ENCODE measurements at regions not wholly inside any gene's neighbourhood (a gene's known extent, or its start where the extent isn't known, plus 50 kb on each side); places are given as distances from the start of the nearest gene placed in this dataset.

DNA sequence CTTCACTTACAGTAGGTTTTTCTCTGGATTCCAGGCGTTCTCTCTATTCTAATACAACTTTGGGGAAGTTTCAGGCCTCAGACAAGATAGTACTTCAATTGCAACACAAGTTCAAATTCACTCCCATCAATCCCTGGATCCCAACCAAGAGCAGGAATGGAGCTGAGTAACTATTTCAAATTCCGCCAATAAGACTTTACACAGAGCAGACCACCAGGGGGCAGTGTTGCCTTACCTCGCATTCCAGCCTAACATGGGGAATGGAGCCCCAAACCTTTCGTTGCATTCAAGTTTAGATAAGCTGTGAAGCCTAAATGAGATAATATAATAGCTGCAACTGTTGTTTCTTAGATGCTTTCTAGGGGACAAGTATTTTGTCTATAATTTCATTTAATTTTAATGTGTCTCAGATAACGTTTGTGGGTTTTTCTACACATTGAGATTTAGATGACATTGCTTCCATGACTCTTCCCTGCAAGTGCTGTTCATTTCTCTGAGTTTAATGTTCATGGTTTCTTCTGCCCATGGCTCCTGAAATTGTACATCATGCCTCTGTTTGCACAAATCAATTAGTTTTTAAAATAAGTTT is 186.7 kb downstream of the NSUN3 start:
- TF ChIP-seq POLR2AphosphoS5 (IDR thresholded peaks at IDR 0.05): no peak
- no peak for TF ChIP-seq POLR2A (IDR thresholded peaks at IDR 0.05)
- TF ChIP-seq, protein P1, sequence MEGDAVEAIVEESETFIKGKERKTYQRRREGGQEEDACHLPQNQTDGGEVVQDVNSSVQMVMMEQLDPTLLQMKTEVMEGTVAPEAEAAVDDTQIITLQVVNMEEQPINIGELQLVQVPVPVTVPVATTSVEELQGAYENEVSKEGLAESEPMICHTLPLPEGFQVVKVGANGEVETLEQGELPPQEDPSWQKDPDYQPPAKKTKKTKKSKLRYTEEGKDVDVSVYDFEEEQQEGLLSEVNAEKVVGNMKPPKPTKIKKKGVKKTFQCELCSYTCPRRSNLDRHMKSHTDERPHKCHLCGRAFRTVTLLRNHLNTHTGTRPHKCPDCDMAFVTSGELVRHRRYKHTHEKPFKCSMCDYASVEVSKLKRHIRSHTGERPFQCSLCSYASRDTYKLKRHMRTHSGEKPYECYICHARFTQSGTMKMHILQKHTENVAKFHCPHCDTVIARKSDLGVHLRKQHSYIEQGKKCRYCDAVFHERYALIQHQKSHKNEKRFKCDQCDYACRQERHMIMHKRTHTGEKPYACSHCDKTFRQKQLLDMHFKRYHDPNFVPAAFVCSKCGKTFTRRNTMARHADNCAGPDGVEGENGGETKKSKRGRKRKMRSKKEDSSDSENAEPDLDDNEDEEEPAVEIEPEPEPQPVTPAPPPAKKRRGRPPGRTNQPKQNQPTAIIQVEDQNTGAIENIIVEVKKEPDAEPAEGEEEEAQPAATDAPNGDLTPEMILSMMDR (IDR thresholded peaks at IDR 0.05): peak; percentile 69 to 81 (median 74)

Data from transverse colon (tissue), 4 donors.